HTR-8/SVneo (cell line): ENCODE measurements at regions not wholly inside any gene's neighbourhood (a gene's known extent, or its start where the extent isn't known, plus 50 kb on each side); places are given as distances from the start of the nearest gene placed in this dataset.

Experiments
- DNase-seq: peaks from one replicate; pipeline ENCODE4 v3.0.0; 2011; ENCODE audit warnings: low spot score, mixed read lengths; ENCODE audit not compliant: insufficient read length
- FAIRE-seq: peaks from 2 replicates; lab custom pipeline; 2011; peaks lifted over from hg19 to GRCh38; lab: Jason Lieb, UNC

DNA sequence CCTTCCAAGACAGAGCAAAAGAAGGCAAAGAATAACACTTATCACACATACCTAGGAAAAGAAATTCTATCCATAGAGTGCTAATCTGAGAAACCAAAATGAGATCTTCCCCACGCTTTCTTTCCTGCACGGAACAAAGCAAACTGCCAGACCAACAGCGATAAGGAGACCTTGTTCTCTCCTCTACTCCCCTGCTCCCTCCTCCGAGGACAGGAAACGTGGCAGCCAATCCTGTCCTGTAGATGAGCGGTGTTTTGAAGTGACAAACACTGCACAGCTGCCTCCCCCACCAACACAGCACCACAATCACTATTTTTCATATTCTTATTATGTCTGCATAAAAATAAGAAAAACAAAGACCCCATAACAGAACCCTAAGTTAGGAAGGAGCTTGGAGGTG lies 113.9 kb upstream of the IRS2 start:
- FAIRE-seq, result no peak

DNA sequence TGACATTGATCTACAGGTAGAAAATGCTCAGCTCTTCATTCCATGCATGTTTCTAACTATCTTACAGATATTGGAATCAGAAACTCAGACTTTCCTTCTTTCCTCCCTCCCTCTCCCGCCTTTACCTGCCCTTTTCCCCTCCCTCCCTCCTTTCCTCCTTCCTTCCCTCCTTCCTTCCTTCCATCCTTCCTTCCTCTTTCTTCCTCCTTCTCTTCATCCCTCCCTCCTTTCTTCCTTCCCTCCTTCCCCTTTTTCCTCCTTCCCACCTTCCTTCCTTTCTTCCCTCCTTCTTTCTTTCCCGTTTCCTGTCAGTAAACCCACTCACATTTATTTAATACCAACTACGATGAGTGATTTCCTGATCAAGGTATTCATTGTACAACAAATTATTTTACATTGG lies 113.4 kb upstream of the IRS2 start:
- no peak for DNase-seq
- FAIRE-seq, result no peak

More for the DNA sequence above, 113.9 kb upstream of the IRS2 start:
- no peak for DNase-seq

DNA sequence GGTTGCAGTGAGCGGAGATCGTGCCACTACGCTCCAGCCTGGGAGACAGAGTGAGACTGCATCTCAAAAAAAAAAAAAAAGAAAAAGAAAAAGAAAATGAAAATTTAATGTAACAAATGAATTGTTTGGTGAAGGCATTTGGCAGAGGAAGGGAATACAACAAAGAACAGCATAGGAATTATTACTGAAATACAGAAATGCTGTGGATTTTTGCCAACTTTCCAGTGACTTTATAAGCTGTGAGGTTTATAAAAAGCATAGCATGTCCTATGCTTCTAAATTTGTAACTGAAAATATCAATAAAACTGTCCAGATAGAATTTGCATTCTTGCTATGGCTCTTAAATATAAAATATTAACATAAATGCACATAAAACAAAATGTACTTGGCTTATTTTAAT lies 112.9 kb upstream of the IRS2 start:
- FAIRE-seq, result no peak

DNA sequence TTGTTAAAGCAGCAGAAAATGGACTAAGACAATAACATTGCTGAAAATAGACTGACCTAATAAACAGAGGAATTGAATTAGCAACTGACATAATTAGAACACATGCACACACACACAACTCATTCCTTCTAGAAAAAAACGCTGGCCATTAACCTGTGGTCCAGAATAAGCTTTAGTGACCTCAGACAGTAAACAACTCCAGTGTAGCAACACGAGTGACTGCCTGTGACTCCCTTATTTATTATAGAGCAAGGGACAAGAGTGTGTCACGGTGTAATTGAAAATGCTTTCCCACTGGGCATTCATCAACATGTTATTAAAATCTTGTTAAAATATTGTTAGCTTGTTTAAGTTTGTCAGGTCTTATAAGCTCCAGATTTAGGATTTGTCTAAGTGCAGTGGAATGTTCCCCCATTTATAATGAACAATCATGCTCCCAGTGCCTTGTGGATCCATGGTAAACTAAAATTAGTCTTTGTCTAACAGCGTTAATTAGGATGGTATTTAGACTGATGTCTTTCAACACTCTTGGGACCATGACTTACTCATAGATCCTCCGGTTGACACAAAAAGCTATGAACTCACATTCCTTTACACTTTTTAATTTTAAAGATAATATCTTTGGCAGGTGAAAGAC lies 111.7 kb upstream of the IRS2 start:
- DNase-seq, result no peak
- FAIRE-seq, result no peak

More for the DNA sequence above, 112.9 kb upstream of the IRS2 start:
- DNase-seq, result no peak

DNA sequence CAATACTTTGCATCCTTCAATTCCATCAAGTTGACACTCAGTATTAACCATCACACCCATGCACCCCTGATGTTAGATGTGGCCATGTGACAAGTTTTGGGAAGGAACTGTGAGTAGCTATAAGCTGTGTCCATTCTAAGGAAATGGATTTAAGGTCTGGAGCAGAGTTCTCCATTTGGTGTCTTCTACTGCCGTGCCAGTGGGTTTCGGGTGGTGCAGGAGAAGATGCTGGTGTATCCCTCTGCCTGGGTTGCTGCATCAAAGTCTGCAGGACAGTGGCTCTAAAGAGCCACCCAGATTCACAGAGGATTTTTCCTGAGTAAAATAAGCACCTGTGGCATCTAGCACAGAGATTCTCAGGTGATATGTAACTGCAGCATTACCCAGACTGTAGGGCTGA lies 105.7 kb upstream of the IRS2 start:
- DNase-seq (no peak), FAIRE-seq (no peak)

DNA sequence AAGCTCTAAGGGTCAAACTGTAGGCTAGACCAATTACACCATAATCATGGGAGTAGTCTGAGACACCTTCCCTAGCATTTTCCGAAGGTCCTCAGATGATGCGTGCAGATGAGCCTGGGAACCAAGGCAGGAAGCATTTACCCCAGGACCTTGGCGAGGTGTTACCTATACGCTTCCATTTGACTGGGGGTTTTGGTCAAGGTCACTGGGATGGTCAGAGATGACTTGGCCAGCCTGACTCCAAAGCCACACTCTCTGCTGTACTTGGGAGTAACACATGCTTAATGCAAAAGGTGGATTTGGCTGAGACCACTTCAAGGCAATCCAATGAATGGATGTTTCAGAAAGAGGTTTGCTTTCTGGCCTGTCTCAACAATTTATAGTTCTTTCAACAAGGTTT lies 98.9 kb upstream of the IRS2 start:
- no peak for FAIRE-seq
- no peak for DNase-seq

DNA sequence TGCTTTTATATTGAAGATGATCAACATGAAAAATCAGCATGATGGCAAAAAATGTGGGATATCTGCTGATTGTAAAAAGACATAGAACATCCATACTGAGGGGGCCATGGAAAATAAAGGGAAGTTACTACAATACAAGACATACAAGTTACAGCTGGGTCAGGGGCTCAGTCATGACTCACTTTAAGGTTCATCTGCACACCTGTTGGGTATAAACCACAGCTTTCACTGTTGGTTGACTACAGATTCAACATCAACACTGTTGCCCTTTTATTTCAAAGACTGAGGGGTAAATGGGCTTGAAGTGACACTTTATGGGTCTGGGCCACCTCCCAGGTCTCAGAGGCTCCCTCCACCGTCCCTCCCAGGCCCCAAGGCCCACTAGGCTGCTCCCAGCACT lies 98.1 kb upstream of the IRS2 start:
- no peak for DNase-seq

DNA sequence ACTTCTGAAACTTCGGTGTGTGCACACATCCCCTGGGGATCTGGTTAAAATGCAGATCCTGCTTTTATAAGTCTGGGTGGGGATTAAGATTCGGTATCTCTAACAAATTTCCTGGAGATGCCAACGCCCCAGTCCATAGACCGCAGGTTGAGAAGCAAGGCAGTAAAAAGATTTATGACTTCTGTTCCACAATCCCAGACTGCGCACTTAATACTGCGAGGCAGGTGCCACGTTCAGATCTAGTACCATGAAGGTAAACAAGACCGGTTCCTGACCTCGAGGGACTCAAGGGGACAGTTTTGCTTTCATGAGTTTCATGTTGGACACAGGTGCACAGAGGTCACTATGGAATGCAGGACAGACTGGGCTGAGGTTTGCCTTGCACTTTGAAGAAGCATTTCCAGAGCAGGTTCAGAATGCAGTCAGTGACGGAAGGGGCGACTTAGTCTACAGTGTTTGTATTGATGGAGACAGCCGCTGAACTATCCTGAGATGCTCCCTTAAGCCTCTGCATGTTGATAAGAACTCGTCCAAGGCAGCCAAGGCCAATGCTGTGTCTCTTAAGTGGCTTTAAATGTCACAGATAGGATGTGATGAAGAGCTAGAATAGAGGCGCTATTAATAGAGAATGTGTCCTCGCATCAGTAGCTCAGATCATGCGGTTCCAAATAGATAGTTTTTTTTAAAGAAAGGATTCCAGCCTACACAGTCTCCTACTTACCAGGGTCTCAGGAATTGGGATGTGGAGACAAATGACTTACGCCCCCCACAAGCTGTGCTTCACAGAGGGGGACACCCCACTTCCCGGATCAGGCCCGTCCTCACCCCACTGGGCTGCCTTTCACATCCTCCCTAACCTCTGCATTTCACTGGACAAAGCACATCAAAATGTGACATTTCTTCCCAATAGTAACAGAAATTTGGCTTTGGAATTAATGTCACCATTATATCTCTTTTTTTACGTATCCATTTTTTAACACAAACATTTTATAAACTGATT lies 97.1 kb upstream of the IRS2 start:
- FAIRE-seq (no peak), DNase-seq (no peak)

More for the DNA sequence above, 98.1 kb upstream of the IRS2 start:
- no peak for FAIRE-seq

DNA sequence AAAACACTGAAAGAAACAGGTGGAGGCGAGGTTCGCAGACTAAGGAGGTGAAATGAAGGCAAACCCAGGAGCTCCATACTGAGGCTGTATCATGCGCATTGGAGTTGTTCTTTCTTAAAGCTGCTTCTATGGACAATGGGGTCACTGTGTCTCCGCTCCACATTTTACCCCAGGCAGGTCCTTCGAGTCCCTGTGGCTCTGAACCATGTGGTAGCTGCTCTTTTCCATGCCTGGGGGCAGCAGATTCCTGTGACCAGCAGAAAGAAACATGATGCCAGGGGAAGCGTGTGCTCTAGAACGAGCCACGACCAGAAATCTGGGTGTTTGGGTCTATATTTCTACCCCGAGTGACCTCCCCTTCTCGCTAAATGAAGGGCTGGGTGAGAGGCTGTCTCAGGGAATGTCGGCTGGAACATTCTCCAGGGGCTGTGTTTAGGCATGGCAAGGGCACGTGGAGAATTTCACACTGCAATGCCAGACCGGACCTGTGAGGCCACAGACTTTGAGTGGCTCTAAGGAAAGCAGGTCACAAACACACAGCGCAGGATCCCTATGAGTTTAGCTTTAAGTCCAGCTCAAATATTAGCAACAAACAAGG lies 95.7 kb upstream of the IRS2 start:
- no peak for FAIRE-seq
- no peak for DNase-seq

DNA sequence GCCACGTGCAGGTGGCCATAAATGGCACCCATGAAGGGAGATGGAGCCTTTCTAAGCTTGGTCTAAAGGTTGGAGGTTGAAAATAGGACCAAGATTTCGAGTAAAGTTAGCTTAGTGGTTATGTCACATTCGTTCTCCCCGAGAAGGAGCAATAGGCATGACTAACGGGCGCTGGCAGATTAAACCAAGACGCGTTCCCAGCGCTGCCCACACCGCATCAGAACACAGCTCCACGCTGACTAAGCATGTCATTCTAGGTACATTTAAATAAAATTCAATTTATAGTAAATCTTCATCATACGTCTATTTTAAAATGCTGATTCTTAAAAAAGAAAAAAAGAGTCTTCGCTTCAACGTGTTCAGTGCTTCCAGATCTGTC lies 95.0 kb upstream of the IRS2 start:
- FAIRE-seq, result no peak

DNA sequence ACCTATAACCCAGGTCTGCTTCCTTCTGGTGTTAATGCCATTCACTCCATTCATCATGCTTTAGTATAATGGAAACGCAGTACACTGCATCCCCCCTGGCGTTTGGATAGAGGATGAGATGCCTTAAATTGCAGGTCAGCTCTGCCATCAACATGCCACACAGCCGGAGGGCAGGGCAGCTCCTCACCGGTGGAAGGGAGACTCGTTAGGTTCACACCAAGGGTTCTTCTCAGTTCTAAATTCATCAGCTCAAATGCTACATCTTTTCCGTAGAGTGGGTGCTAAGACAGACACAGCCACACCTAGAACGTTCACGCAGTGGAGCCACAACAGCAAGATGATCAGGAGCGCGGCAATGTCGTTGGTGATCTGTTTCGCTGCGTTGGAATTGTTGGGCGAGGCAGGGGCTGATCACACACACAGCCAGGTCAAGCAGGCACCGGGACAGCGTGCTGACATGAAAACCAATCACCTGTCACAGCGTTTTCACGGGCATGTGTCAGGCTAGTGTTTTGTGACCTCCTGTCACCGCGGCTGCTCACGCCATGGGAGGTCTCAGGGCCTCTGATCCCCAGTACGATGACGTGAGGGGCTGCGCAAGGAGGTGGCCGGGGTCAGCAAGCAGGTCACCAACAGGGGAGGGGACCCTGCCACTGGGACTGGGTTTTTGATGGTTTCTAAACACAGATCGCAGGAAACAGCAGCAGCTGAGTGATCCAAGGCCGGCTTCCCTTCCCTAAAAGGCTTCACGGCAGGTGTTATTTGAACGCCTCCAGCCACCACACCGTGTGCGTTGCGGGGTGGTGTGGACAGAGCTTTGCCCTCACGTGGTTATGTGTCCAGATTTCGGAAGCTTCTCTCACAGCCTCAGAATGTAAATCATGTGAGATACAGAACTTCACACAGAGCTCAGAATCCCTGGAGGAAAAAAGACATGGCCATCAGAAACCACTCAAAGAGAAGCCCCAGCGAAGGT lies 94.3 kb upstream of the IRS2 start:
- FAIRE-seq (no peak), DNase-seq (no peak)

More for the DNA sequence above, 95.0 kb upstream of the IRS2 start:
- no peak for DNase-seq

DNA sequence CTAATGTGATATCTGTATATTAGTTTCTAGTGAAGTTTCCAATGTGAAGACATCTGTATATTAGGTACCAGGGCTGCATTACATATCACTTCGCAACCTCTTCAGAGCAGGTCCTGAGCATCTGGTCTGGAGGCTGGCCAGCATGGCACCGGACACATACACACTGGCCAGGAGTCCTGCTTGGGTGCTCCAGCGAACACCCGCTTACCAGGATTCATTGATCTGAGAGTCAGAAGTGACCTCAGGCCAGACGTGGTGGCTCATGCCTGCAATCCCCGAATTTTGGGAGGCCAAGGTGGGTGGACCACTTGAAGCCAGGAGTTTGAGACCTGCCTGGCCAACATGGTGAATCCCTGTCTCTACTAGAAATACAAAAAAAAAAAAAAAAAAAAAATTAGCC lies 93.0 kb upstream of the IRS2 start:
- FAIRE-seq (no peak), DNase-seq (no peak)

DNA sequence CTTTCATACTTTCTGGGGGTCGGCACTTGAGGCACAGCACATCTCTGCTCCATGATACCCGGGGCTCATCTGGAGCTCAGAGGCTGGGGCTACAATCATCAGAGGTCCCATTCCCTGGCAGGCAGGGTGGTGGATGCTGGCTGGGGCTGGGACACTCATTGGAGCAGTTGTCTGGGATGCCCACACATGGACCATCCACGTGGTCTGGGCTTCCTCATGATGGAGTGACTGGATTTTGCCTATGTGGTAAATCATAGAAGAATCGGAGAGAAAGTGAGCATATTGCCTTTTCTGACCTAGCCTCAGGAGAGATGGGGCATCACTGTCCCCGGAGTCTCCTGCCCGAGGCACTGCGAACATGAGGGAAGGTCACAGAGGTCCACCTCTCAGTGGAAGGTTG lies 91.4 kb upstream of the IRS2 start:
- no peak for DNase-seq
- no peak for FAIRE-seq

DNA sequence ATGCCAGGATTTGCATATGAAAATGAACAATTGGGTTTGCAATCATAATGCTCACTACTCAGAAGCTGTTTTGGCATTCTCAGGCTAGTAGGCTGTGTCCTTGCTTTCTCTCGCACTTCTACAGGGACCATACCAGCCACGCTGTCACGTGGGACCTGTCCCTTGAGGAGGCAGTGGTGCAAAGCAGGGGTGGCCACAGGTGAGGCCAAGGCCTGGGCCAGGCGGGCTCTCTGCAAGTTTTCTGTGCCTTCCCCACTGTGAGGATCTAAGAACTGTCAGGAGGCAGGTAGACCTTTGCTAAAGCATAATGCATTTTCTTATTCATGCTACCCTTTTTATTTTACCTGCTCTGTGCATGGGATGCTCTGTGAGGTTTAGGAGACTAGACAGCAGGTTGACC lies 89.4 kb upstream of the IRS2 start:
- FAIRE-seq (no peak), DNase-seq (no peak)

DNA sequence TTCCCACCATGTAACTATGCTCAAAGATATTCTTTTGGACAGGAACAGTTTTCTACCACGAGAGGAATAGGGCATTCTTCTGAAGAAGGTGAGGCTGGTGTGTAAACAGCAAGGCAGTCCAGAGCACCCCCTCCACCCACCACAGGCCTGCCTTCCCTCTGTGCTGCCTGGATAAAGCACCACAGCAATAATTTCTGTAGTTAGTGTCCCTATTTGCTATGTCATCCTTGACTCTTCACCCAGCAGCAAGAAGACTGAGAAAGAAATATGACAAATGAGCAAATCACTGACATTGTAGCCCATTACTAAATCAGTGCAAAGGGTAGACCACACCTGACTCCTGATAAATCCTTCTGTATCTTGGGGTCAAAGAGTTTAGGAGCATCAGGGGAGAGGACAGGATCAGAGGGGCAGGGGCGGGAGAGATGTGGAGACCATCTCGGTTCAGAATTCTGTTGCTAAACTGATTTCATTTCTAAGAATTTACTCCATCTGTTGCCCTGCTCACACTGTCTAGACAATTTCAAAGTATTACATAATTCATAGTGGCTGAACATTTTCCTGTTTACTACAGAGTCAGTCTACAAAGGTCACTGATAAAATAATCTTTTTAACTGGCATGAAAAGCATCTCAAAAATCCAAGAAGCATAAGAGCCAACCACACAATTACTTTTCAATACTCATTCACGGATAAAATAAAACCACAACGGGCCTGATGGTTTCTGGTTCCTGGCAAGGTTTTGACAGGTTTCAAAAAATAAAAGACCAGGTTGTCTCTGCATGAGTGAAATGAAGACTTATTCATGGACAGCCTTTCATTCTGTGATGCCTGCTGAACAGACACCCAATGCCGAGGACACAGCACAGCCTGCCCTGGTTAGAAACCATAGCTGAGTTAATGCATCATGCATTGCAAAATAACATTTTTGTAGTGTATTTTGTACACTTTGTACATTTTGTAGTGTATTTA lies 88.4 kb upstream of the IRS2 start:
- FAIRE-seq (no peak), DNase-seq (peak; percentile 22)

DNA sequence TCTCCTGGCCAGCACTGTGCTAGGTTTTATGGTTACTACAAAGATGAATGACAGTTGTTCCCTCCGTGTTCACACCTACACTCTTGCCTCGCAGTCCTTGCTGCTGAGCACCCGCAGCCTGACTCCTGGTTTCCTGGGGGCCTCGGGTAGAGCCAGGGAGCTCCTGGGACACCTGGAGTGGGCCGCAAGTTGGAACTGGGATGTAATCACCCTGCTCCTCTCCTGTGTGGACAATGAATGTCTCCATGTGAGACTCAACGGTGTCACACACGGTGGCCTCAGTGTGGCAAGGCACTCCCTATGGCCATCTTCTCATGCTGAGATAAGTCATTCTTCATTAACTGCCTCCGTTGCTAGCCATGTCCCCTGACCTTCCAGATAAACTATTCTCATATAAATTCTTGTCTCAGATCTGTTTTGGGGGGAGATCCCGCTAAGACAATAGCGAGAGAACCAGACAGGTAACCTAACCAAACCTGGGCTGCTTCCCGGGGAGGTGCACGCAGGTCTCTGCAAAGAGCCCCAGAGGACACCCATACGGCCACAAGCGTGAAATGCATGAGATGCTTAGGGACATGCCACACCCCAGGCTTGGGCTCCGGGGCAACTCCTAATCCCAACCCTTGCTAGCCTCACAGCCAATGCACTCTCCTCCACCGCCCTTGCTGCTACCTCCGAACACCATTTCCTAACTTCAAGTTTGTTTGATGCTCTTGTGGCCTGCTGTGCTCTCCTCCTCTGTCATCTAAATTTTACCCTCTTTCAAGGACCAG lies 87.2 kb upstream of the IRS2 start:
- FAIRE-seq (no peak), DNase-seq (no peak)

DNA sequence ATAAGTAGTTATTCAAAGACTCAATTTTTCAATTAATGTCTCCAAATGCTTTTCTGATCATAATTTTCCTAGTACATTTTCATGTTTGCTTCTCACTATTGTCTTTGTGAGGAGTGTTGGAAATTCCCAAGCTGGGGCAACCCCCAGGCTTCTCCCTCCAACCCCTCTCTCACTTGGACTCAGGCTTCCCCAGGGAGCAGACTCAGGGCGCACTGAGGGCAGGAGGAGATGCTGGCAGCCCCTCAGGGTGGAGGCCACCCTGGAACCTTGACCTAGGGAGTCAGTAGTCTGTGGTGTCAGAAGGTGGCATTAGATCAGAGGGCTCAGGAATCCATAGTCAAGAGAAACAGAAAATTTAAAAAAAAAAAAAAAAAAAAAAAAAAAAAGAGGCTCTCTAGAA lies 86.5 kb upstream of the IRS2 start:
- no peak for FAIRE-seq
- no peak for DNase-seq

DNA sequence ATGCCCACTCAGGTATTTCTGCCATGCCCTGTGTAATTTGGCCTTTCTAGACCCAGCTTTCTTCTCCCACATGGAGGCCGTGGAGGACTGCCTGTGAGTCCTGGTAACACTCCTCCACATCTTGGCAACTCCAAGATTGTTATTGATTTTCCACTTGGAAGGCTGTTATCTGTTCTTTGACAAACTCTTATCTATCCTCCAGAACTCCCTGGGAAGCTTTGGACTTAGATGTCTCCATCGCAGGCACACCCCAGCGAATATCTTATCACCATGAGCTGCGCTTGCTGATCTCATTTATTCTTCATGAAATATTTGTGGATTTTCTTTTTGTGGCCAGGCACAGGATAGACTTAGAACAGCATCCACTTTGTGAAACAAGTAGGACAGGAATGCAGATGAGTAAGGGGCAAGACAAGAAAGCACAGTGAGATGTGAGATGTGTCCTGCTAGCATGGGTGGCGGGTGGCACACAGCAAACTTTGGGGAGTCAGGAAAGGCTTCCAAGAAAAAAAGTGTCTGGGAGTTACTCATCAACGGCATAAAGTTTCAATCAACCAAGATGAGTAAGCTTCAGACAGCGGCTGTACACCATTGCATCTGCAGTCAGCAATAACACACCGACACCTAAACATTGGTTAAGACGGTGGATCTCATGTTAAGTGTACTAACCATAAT lies 84.5 kb upstream of the IRS2 start:
- FAIRE-seq, result no peak

More for the DNA sequence above, 84.5 kb upstream of the IRS2 start:
- DNase-seq, result no peak
